Esophagus (tissue), 2 donors: ENCODE measurements at regions not wholly inside any gene's neighbourhood (a gene's known extent, or its start where the extent isn't known, plus 50 kb on each side); places are given as distances from the start of the nearest gene placed in this dataset.
"Not testable (repeated sequence)": the region's sequence is repeated elsewhere in the genome, so short reads cannot be mapped to it uniquely, and the experiment has no call there.

Experiments used
- H3K27ac ChIP-seq, 2 donors: one replicate each; pipeline ENCODE4 v1.5.1; 2013; ENCODE audit warnings: low read depth in 2 of 2, mild to moderate bottlenecking in 2 of 2, inconsistent platforms in 1 of 2, low read length in 1 of 2, moderate library complexity in 1 of 2
- H3K27me3 ChIP-seq, 2 donors: one replicate each; pipeline ENCODE4 v1.6.1; 2013; ENCODE audit warnings: low read length in 2 of 2, control low read depth in 1 of 2, mild to moderate bottlenecking in 1 of 2; ENCODE audit not compliant: insufficient read depth in 2 of 2, control insufficient read depth in 1 of 2
- H3K36me3 ChIP-seq, 2 donors: one replicate each; pipeline ENCODE4 v1.6.1; 2013; ENCODE audit warnings: low read length in 1 of 2; ENCODE audit not compliant: control insufficient read depth in 2 of 2, insufficient read depth in 2 of 2
- H3K4me1 ChIP-seq, 2 donors: one replicate each; pipeline ENCODE4 v1.6.1; 2013; ENCODE audit warnings: low read length in 1 of 2; ENCODE audit not compliant: control insufficient read depth in 2 of 2, insufficient read depth in 2 of 2
- H3K4me3 ChIP-seq, 2 donors: one replicate each; pipeline ENCODE4 v1.5.1; 2013; ENCODE audit warnings: low read length in 2 of 2, mild to moderate bottlenecking in 2 of 2, low read depth in 1 of 2, moderate library complexity in 1 of 2
- H3K9me3 ChIP-seq, 2 donors: one replicate each; pipeline ENCODE4 v1.6.1; 2013; ENCODE audit warnings: mild to moderate bottlenecking in 2 of 2, low read depth in 1 of 2, low read length in 1 of 2, moderate library complexity in 1 of 2; ENCODE audit not compliant: control insufficient read depth in 2 of 2, insufficient read depth in 1 of 2
- WGBS, 2 donors: extraction: QIAGEN DNeasy Blood & Tissue Kit; methylation state at CpG; one replicate each; pipeline ENCODE4 v1.1.7; 2013; 5-methylcytosine and 5-hydroxymethylcytosine counted together
- donor health status: healthy with polysubstance abuse.
- donor health status: Bipolar disorder and iron deficiency.

GRCh38 chr3:110704332-110704731 lies 367.3 kb upstream of the NECTIN3 start:
- not testable (repeated sequence) for H3K9me3 ChIP-seq, H3K36me3 ChIP-seq, H3K27me3 ChIP-seq, H3K4me3 ChIP-seq, H3K4me1 ChIP-seq, H3K27ac ChIP-seq

GRCh38 chr3:110708156-110708555 lies 363.5 kb upstream of the NECTIN3 start:
- no peaks in the 10 kb centered on the region for H3K4me1 ChIP-seq
- no peaks in the 10 kb centered on the region for H3K36me3 ChIP-seq
- no peaks in the 10 kb centered on the region for H3K27me3 ChIP-seq
- no peak overlapping the region for H3K27ac ChIP-seq
- no peak overlapping the region for H3K4me3 ChIP-seq
- peaks cover 2 to 4% of the 10 kb centered on the region in 2 donors for H3K9me3 ChIP-seq
- WGBS, 2 donors, result 98 to 100% methylated on average over 1 of the region's 1 CpG

- WGBS, 2 donors, result 84 to 89% methylated on average over 7 of the region's 7 CpGs
- H3K27ac ChIP-seq, result no peak overlapping the region
Measured at GRCh38 chr3:110710156-110710555, 361.5 kb upstream of the NECTIN3 start.

GRCh38 chr3:110710603-110711002 lies 361.0 kb upstream of the NECTIN3 start:
- Histone ChIP-seq H3K4me3 (no peak overlapping the region), H3K9me3 (peaks cover 0 to 2% of the 10 kb centered on the region in 2 donors), H3K4me1 (no peaks in the 10 kb centered on the region), H3K27me3 (no peaks in the 10 kb centered on the region), H3K27ac (no peak overlapping the region), H3K36me3 (no peaks in the 10 kb centered on the region)
- WGBS, 2 donors, result 84 to 94% methylated on average over 1 of the region's 1 CpG

More at GRCh38 chr3:110710156-110710555, 361.5 kb upstream of the NECTIN3 start:
- Histone ChIP-seq H3K4me1 (no peaks in the 10 kb centered on the region), H3K27me3 (no peaks in the 10 kb centered on the region), H3K9me3 (peaks cover 0 to 2% of the 10 kb centered on the region in 2 donors), H3K4me3 (no peak overlapping the region), H3K36me3 (no peaks in the 10 kb centered on the region)

GRCh38 chr3:110711130-110711832 lies 360.3 kb upstream of the NECTIN3 start:
- no peaks in the 10 kb centered on the region for H3K36me3 ChIP-seq
- H3K4me3 ChIP-seq, result no peak overlapping the region
- no peaks in the 10 kb centered on the region for H3K27me3 ChIP-seq
- peaks cover 0 to 2% of the 10 kb centered on the region in 2 donors for H3K9me3 ChIP-seq
- no peak overlapping the region for H3K27ac ChIP-seq
- WGBS, 2 donors, result 92 to 94% methylated on average over 1 of the region's 1 CpG
- H3K4me1 ChIP-seq, result no peaks in the 10 kb centered on the region

- H3K27me3 ChIP-seq, result no peaks in the 10 kb centered on the region
- no peak overlapping the region for H3K4me3 ChIP-seq
- no peaks in the 10 kb centered on the region for H3K4me1 ChIP-seq
- H3K36me3 ChIP-seq, result no peaks in the 10 kb centered on the region
- H3K27ac ChIP-seq, result no peak overlapping the region
- H3K9me3 ChIP-seq, result peaks cover 0 to 2% of the 10 kb centered on the region in 2 donors
- 72 to 76% methylated on average over 2 of the region's 2 CpGs for WGBS, 2 donors
Measured at GRCh38 chr3:110711851-110712516, 359.6 kb upstream of the NECTIN3 start.

GRCh38 chr3:110727056-110727455 lies 344.6 kb upstream of the NECTIN3 start:
- H3K27me3 ChIP-seq, result no peaks in the 10 kb centered on the region
- H3K27ac ChIP-seq, result no peak overlapping the region
- H3K36me3 ChIP-seq, result no peaks in the 10 kb centered on the region
- no peaks in the 10 kb centered on the region for H3K4me1 ChIP-seq
- 47 to 63% methylated on average over 2 of the region's 2 CpGs for WGBS, 2 donors
- no peaks in the 10 kb centered on the region for H3K9me3 ChIP-seq
- no peak overlapping the region for H3K4me3 ChIP-seq

- H3K36me3 ChIP-seq, result no peaks in the 10 kb centered on the region
- H3K4me1 ChIP-seq, result no peaks in the 10 kb centered on the region
- H3K9me3 ChIP-seq, result no peaks in the 10 kb centered on the region
- H3K4me3 ChIP-seq, result no peak overlapping the region
- 70 to 80% methylated on average over 1 of the region's 1 CpG for WGBS, 2 donors
- H3K27ac ChIP-seq, result no peak overlapping the region
- no peaks in the 10 kb centered on the region for H3K27me3 ChIP-seq
Measured at GRCh38 chr3:110731148-110731547, 340.5 kb upstream of the NECTIN3 start.

GRCh38 chr3:110732420-110732819 lies 339.2 kb upstream of the NECTIN3 start:
- Histone ChIP-seq H3K9me3 (no peaks in the 10 kb centered on the region), H3K4me1 (no peaks in the 10 kb centered on the region), H3K36me3 (no peaks in the 10 kb centered on the region), H3K4me3 (no peak overlapping the region), H3K27ac (no peak overlapping the region), H3K27me3 (no peaks in the 10 kb centered on the region)
- 67 to 68% methylated on average over 4 of the region's 4 CpGs for WGBS, 2 donors

- no peaks in the 10 kb centered on the region for H3K4me1 ChIP-seq
- 77 to 85% methylated on average over 3 of the region's 3 CpGs for WGBS, 2 donors
- H3K27me3 ChIP-seq, result no peaks in the 10 kb centered on the region
Measured at GRCh38 chr3:110733045-110733444, 338.6 kb upstream of the NECTIN3 start.

More at GRCh38 chr3:110733045-110733444, 338.6 kb upstream of the NECTIN3 start:
- H3K9me3 ChIP-seq, result no peaks in the 10 kb centered on the region
- H3K36me3 ChIP-seq, result no peaks in the 10 kb centered on the region
- H3K27ac ChIP-seq, result no peak overlapping the region
- no peak overlapping the region for H3K4me3 ChIP-seq
